DND-41 (cell line): ENCODE measurements at regions not wholly inside any gene's neighbourhood (a gene's known extent, or its start where the extent isn't known, plus 50 kb on each side); places are given as distances from the start of the nearest gene placed in this dataset.

Experiments
- ATAC-seq: fragments of 200-7000 bp; cut with Tn5 transposase; 3 replicates; pipeline ENCODE4 v1.9.1; 2021; ENCODE audit warnings: low read depth; ENCODE audit not compliant: insufficient read depth
- DNase-seq: peaks from one replicate; pipeline ENCODE4 v3.0.0-alpha.2; 2020
- H2AFZ ChIP-seq: 2 replicates; pipeline ENCODE4 v1.6.0; 2012; ENCODE audit warnings: low read depth, low read length
- H3K27ac ChIP-seq: 2 replicates; pipeline ENCODE4 v1.5.1; 2012; ENCODE audit warnings: low read length, inconsistent platforms
- H3K27me3 ChIP-seq: fragments of 200-600 bp; sonication (generic); 2 replicates; pipeline ENCODE4 v1.6.0; 2012; ENCODE audit warnings: low read length, mild to moderate bottlenecking, inconsistent platforms; ENCODE audit not compliant: insufficient read depth, poor library complexity
- H3K36me3 ChIP-seq: 2 replicates; pipeline ENCODE4 v1.5.1; 2012; ENCODE audit warnings: low read length, inconsistent platforms; ENCODE audit not compliant: insufficient read depth
- H3K4me1 ChIP-seq: 2 replicates; pipeline ENCODE4 v1.5.1; 2012; ENCODE audit warnings: mild to moderate bottlenecking, low read length; ENCODE audit not compliant: insufficient read depth
- H3K4me2 ChIP-seq: 2 replicates; pipeline ENCODE4 v1.6.0; 2012; ENCODE audit warnings: mild to moderate bottlenecking, moderate library complexity, low read length, inconsistent platforms; ENCODE audit not compliant: insufficient read depth
- H3K4me3 ChIP-seq, 2 experiments: fragments of 200-600 bp in 1 of 2; shearing (Covaris generic) in 1 of 2; 2 replicates each; pipeline ENCODE4 v1.5.1; 2012 to 2016; ENCODE audit warnings: inconsistent platforms in 2 of 2, low read length in 2 of 2, mild to moderate bottlenecking in 2 of 2, low read depth in 1 of 2, moderate library complexity in 1 of 2
- H3K79me2 ChIP-seq: 2 replicates; pipeline ENCODE4 v1.6.0; 2012; ENCODE audit warnings: low read length, inconsistent platforms; ENCODE audit not compliant: insufficient read depth
- H3K9ac ChIP-seq: 2 replicates; pipeline ENCODE4 v1.6.0; 2012; ENCODE audit warnings: low read depth, mild to moderate bottlenecking, inconsistent platforms, low read length, moderate library complexity
- H3K9me3 ChIP-seq: 2 replicates; pipeline ENCODE4 v1.5.1; 2012; ENCODE audit warnings: low read length, moderate library complexity, mild to moderate bottlenecking, inconsistent platforms; ENCODE audit not compliant: insufficient read depth, severe bottlenecking
- H4K20me1 ChIP-seq: 2 replicates; pipeline ENCODE4 v1.6.0; 2012; ENCODE audit warnings: low read length; ENCODE audit not compliant: insufficient read depth
- EZH2 ChIP-seq: IDR thresholded peaks from 3 replicates; pipeline ENCODE4 v1.6.1; 2012; ENCODE audit warnings: borderline replicate concordance, low read depth, mild to moderate bottlenecking, moderate library complexity, low read length, inconsistent platforms; ENCODE audit not compliant: severe bottlenecking
- TF ChIP-seq, protein P1 (sequence below): IDR thresholded peaks from 2 replicates; pipeline ENCODE4 v1.5.1; 2012; ENCODE audit warnings: borderline replicate concordance, low read length, moderate library complexity, mild to moderate bottlenecking; ENCODE audit not compliant: poor library complexity, severe bottlenecking; ENCODE audit errors: extremely low read depth

DNA sequence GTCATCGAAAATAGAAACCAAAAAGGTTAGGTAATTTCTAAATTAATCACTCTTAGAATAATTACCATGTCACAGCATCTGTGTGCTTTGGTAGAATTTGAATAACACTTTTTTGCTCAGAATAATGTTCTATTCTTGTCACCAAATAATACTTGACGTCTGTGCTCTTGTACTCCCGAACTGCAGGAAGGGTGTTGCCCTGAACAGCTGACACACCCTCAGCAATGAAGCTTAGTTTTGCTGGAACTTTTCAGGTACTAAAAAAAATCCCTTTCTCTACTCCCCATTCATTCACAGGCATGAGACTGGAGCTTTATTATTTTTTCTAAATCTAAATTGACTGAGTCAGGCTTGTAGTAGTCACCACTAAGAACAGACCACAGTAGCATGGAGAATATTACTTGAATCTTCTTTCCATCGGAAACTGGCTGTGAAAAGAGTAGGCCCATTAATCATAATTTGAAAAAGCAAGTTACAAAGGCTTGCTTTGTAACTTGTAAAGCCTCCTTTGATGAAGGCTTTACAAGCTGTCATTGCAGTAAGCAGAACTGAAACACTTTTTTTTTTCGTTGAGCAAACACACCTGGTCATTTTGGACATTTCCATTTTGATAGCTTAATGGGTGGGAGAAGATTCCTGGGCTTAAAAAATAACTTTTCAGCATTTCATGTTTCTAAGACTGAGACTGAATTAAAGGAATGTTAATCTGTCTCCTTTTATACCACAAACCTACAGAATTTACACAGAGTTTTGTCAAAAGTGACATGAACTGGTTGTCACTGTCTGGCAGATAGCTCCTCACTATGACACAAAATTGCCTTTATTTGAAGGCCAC, 70.3 kb upstream of the PELI1 start:
- H2AFZ ChIP-seq = no peak overlapping the region
- H3K4me3 ChIP-seq = no peak overlapping the region
- H3K27me3 ChIP-seq = no peaks in the 10 kb centered on the region
- peaks cover 20% of the 10 kb centered on the region for H3K4me1 ChIP-seq
- H3K36me3 ChIP-seq = no peaks in the 10 kb centered on the region
- no peak overlapping the region for H3K9ac ChIP-seq
- no peak overlapping the region for H3K4me2 ChIP-seq
- no peak for ATAC-seq
- no peaks in the 10 kb centered on the region for H3K9me3 ChIP-seq
- H3K27ac ChIP-seq = no peak overlapping the region
- no peak for TF ChIP-seq EZH2
- TF ChIP-seq, protein P1, sequence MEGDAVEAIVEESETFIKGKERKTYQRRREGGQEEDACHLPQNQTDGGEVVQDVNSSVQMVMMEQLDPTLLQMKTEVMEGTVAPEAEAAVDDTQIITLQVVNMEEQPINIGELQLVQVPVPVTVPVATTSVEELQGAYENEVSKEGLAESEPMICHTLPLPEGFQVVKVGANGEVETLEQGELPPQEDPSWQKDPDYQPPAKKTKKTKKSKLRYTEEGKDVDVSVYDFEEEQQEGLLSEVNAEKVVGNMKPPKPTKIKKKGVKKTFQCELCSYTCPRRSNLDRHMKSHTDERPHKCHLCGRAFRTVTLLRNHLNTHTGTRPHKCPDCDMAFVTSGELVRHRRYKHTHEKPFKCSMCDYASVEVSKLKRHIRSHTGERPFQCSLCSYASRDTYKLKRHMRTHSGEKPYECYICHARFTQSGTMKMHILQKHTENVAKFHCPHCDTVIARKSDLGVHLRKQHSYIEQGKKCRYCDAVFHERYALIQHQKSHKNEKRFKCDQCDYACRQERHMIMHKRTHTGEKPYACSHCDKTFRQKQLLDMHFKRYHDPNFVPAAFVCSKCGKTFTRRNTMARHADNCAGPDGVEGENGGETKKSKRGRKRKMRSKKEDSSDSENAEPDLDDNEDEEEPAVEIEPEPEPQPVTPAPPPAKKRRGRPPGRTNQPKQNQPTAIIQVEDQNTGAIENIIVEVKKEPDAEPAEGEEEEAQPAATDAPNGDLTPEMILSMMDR = no peak
- no peaks in the 10 kb centered on the region for H3K79me2 ChIP-seq
- no peaks in the 10 kb centered on the region for H4K20me1 ChIP-seq
- no peak for DNase-seq

DNA sequence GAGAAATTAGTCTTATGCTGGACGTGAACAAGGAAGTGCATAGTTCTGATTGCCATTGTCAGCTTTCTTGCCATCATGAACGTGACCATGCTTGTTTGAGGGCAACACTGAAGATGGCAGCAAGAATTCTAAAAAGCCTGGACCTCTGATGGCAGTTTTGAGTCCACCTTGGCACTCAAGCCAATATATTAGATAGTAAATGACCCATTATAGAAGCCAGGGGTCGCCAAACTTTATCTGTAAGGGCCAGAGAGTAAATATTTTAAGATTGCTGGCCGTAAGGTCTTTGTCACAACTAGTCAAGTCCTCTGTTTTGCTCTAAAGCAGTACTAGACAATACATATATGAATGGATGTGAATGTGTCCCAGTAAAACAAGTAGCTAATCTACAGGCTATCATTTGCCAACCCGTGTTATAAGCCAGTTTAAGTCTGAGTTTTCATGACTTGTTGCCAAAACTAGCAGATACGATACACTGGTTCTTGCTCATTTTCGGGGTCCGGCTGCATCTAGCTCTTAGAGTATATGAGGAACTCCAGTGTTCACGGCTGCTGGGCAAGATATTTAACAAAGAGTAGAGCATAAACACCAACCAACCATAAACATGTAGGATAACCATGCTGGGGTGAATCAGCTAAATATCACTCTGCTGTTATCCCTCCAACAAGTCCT, 73.1 kb upstream of the PELI1 start:
- DNase-seq = no peak
- H3K4me1 ChIP-seq = peaks cover 12% of the 10 kb centered on the region
- no peaks in the 10 kb centered on the region for H3K36me3 ChIP-seq
- TF ChIP-seq, protein P1 = no peak
- TF ChIP-seq EZH2 = no peak
- no peak overlapping the region for H2AFZ ChIP-seq
- H3K27ac ChIP-seq = no peak overlapping the region
- H4K20me1 ChIP-seq = no peaks in the 10 kb centered on the region
- no peak overlapping the region for H3K9ac ChIP-seq
- peaks cover 6% of the 10 kb centered on the region for H3K27me3 ChIP-seq
- H3K4me2 ChIP-seq = no peak overlapping the region
- no peaks in the 10 kb centered on the region for H3K79me2 ChIP-seq
- ATAC-seq = no peak
- H3K9me3 ChIP-seq = no peaks in the 10 kb centered on the region
- no peak overlapping the region for H3K4me3 ChIP-seq

DNA sequence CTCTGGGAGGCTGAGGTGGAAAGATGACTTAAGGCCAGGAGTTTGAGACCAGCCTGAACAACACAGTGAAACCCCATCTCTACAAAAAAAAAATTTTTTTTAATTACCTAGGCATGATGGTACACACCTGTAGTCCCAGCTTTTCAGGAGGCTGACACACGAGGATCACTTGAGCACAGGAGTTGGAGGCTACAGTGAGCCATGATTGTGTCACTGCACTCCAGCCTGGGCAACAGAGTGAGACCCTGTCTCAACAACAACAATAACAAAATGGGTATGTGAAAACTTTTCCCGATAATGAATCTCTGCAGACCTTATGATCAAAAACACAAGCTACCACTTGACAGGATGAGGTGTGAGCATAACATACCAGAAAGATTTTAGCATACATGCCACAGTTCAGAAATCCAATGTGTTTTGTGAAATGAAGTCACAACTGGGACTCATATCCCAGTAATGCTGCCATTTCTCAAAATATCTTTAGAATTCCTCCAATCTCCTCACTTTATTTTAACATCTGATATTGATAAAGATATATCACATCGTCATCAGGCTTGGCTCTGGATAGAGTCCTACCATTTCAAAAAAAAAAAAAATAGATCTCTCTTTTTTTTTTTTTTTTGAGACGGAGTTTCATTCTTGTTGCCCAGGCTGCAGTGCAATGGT, 74.0 kb upstream of the PELI1 start:
- Histone ChIP-seq H3K36me3 (no peaks in the 10 kb centered on the region), H3K27ac (no peak overlapping the region), H3K27me3 (peaks cover 13% of the 10 kb centered on the region), H3K79me2 (no peaks in the 10 kb centered on the region), H3K4me3 (no peak overlapping the region), H3K4me1 (peaks cover 3% of the 10 kb centered on the region; the same call in 1 of the 2 replicates), H3K4me2 (no peak overlapping the region), H3K9me3 (no peaks in the 10 kb centered on the region), H2AFZ (no peak overlapping the region), H4K20me1 (no peaks in the 10 kb centered on the region), H3K9ac (no peak overlapping the region)
- ATAC-seq = no peak
- TF ChIP-seq, protein P1 = no peak
- no peak for TF ChIP-seq EZH2
- DNase-seq = no peak
